ENCODE measurements at regions not wholly inside any gene's neighbourhood (a gene's known extent, or its start where the extent isn't known, plus 50 kb on each side); places are given as distances from the start of the nearest gene placed in this dataset.

DNA sequence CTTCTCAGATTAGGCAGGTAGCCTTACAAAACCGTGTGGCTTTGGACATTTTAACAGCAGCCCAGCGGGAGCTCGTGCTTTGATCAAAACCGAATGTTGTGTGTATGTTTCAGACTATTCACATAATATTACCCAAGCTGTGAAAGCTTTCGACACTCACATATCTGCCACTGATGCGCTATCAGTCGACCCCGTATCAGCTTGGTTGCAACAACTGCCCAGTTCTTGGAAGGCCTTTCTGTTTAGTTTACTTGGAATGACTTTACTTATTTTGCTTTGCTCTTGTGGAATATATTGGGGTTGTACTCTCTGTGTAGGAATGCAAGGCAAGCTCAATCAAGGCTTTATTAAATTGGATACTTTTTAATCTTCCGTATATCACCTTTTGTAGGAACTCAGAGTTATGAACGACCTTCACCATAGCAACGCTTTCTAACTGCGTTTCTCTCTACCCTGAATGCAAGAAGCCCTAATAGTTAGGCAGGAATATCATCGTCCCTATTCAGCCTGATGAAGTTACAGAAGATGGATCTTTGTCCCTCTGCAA, 107.5 kb downstream of the GLUD2 start:
- WGBS (ENCODE audit: insufficient coverage), result no CpG with 5 or more reads among the region's 13 CpGs
- no peak overlapping the region for H3K9ac ChIP-seq (ENCODE audit: insufficient read depth, low read length, poor library complexity, severe bottlenecking)
- no peaks in the 10 kb centered on the region for H3K9me3 ChIP-seq (replicated peaks in 1 of 2; ENCODE audit: control insufficient read depth in 1 of 2, insufficient read depth in 1 of 2, low read length in 2 of 2)
- H3K27me3 ChIP-seq (ENCODE audit: control insufficient read depth in 2 of 2, insufficient read depth in 2 of 2, low read length in 2 of 2), result no peaks in the 10 kb centered on the region
- H3K4me2 ChIP-seq (replicated peaks; ENCODE audit: extremely low read depth, low read length, poor library complexity, severe bottlenecking), result no peak overlapping the region
- Mint-ChIP-seq H3K9me3 (peaks cover 0 to 2% (median 0%) of the 10 kb centered on the region in 7 donors), H3K4me3 (no peak overlapping the region), H3K27ac (no peak overlapping the region), H3K4me1 (no peaks in the 10 kb centered on the region), H3K27me3 (ENCODE audit: low read depth in 3 of 3) (peaks cover 0 to 2% (median 0%) of the 10 kb centered on the region in 3 donors), H3K36me3 (no peaks in the 10 kb centered on the region)
- H3K79me2 ChIP-seq (ENCODE audit: insufficient read depth, low read length), result no peaks in the 10 kb centered on the region
- intact Hi-C loops (cut with micrococcal nuclease), result no loop called here
- no peaks in the 10 kb centered on the region for H3K36me3 ChIP-seq (replicated peaks in 1 of 2; ENCODE audit: control insufficient read depth in 1 of 2, insufficient read depth in 2 of 2, low read length in 2 of 2)
- H3K4me1 ChIP-seq (ENCODE audit: control insufficient read depth in 1 of 2, insufficient read depth in 2 of 2, low read length in 2 of 2), result no peaks in the 10 kb centered on the region
- no peaks in the 10 kb centered on the region for H4K20me1 ChIP-seq (ENCODE audit: insufficient read depth, low read length)
- no peak for DNase-seq
- no peak overlapping the region for H3K27ac ChIP-seq (ENCODE audit: low read depth in 1 of 2, low read length in 2 of 2)
- no peak overlapping the region for H3K4me3 ChIP-seq (replicated peaks in 1 of 3; ENCODE audit: low read depth in 2 of 3, low read length in 3 of 3)
- TF ChIP-seq, protein P1, sequence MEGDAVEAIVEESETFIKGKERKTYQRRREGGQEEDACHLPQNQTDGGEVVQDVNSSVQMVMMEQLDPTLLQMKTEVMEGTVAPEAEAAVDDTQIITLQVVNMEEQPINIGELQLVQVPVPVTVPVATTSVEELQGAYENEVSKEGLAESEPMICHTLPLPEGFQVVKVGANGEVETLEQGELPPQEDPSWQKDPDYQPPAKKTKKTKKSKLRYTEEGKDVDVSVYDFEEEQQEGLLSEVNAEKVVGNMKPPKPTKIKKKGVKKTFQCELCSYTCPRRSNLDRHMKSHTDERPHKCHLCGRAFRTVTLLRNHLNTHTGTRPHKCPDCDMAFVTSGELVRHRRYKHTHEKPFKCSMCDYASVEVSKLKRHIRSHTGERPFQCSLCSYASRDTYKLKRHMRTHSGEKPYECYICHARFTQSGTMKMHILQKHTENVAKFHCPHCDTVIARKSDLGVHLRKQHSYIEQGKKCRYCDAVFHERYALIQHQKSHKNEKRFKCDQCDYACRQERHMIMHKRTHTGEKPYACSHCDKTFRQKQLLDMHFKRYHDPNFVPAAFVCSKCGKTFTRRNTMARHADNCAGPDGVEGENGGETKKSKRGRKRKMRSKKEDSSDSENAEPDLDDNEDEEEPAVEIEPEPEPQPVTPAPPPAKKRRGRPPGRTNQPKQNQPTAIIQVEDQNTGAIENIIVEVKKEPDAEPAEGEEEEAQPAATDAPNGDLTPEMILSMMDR (IDR thresholded peaks at IDR 0.05), result no peak
- no peak overlapping the region for H2AFZ ChIP-seq (ENCODE audit: insufficient read depth, low read depth, low read length, poor library complexity, severe bottlenecking)

DNA sequence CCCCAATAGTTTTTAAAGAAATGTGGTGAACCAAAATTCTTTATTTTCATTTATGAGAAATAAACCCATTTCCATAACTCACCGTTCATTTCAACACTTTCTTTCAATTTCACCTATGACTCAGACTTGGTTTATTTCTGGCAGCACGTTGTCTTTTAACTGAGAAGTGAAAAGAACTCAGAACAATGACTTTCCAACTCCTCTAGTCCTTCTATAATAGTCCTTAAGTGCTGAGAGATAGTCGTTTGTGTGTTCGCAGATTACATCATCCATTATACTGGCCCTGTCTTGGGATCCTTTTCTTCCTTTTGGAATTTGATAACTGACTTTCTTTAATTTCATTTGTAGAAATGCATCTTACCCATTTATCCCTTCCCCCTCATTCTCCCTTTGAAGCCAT, 113.6 kb downstream of the GLUD2 start:
- TF ChIP-seq, protein P1 (IDR thresholded peaks at IDR 0.05), result no peak

More for the DNA sequence above, 113.6 kb downstream of the GLUD2 start:
- Histone ChIP-seq H3K4me2 (replicated peaks; ENCODE audit: extremely low read depth, low read length, poor library complexity, severe bottlenecking) (no peak overlapping the region), H4K20me1 (ENCODE audit: insufficient read depth, low read length) (no peaks in the 10 kb centered on the region), H3K9me3 (replicated peaks in 1 of 2; ENCODE audit: control insufficient read depth in 1 of 2, insufficient read depth in 1 of 2, low read length in 2 of 2) (no peaks in the 10 kb centered on the region), H3K27ac (ENCODE audit: low read depth in 1 of 2, low read length in 2 of 2) (no peak overlapping the region), H2AFZ (ENCODE audit: insufficient read depth, low read depth, low read length, poor library complexity, severe bottlenecking) (no peak overlapping the region), H3K36me3 (replicated peaks in 1 of 2; ENCODE audit: control insufficient read depth in 1 of 2, insufficient read depth in 2 of 2, low read length in 2 of 2) (no peaks in the 10 kb centered on the region), H3K9ac (ENCODE audit: insufficient read depth, low read length, poor library complexity, severe bottlenecking) (no peak overlapping the region), H3K27me3 (ENCODE audit: control insufficient read depth in 2 of 2, insufficient read depth in 2 of 2, low read length in 2 of 2) (no peaks in the 10 kb centered on the region), H3K79me2 (ENCODE audit: insufficient read depth, low read length) (no peaks in the 10 kb centered on the region), H3K4me1 (ENCODE audit: control insufficient read depth in 1 of 2, insufficient read depth in 2 of 2, low read length in 2 of 2) (no peaks in the 10 kb centered on the region), H3K4me3 (replicated peaks in 1 of 3; ENCODE audit: low read depth in 2 of 3, low read length in 3 of 3) (no peak overlapping the region)
- no peak for DNase-seq
- H3K4me1 Mint-ChIP-seq, result no peaks in the 10 kb centered on the region
- H3K27me3 Mint-ChIP-seq (ENCODE audit: low read depth in 3 of 3), result no peaks in the 10 kb centered on the region
- H3K27ac Mint-ChIP-seq, result no peak overlapping the region
- peaks cover 0 to 1% (median 0%) of the 10 kb centered on the region in 7 donors for H3K9me3 Mint-ChIP-seq
- H3K36me3 Mint-ChIP-seq, result no peaks in the 10 kb centered on the region
- intact Hi-C loops (cut with micrococcal nuclease), result no loop called here
- no CpG with 5 or more reads among the region's 4 CpGs for WGBS (ENCODE audit: insufficient coverage)
- H3K4me3 Mint-ChIP-seq, result no peak overlapping the region

Measured in CD14-positive monocyte (primary cell).